Activated T-cell treated with anti-CD3 and anti-CD28 coated beads, Interleukin-2, amount 50 U/mL, for 4 hours (primary cell): ENCODE measurements at regions not wholly inside any gene's neighbourhood (a gene's known extent, or its start where the extent isn't known, plus 50 kb on each side); places are given as distances from the start of the nearest gene placed in this dataset.
"Not testable (repeated sequence)": the region's sequence is repeated elsewhere in the genome, so short reads cannot be mapped to it uniquely, and the experiment has no call there.

Experiments
- ATAC-seq, 2 donors: fragments of 200-7000 bp; cut with Tn5 transposase; one replicate each; pipeline ENCODE4 v1.10.0; 2021
- DNase-seq: peaks from one replicate; pipeline ENCODE4 v3.0.0-alpha.2; 2020
- H3K27me3 Mint-ChIP-seq: one replicate; pipeline ENCODE4 v1.8.0; 2021; ENCODE audit warnings: low read depth, mixed read lengths
- H3K36me3 Mint-ChIP-seq: one replicate; pipeline ENCODE4 v1.8.0; 2022; ENCODE audit warnings: mixed read lengths; ENCODE audit not compliant: insufficient read depth
- H3K4me1 Mint-ChIP-seq: one replicate; pipeline ENCODE4 v1.8.0; 2021; ENCODE audit warnings: low read depth, mixed read lengths
- H3K4me3 Mint-ChIP-seq: one replicate; pipeline ENCODE4 v1.8.0; 2021; ENCODE audit warnings: mild to moderate bottlenecking, moderate library complexity, mixed read lengths
- H3K9me3 Mint-ChIP-seq: one replicate; pipeline ENCODE4 v1.8.0; 2021; ENCODE audit warnings: mixed read lengths

DNA sequence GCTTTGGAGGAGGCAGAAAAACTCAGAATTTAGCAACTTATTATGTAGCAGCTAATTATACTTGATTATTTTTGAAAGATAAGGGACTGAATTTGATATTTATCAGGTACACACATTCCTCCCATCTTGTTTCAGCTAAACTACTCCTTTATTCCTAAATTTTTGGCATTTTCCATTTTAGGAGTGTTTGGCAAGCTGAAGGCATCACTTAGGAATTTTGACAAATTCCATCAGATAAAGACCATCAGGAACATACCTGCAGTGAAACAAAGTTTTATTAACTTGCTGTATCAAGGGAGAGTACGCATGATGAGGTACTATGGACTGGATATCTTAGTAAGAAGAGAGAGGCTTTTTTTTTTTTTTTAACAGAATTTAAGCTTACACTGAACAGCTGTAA lies 1092.2 kb downstream of the PLA2G4A start:
- ATAC-seq = no peak
- Mint-ChIP-seq H3K4me1 (no peaks in the 10 kb centered on the region), H3K9me3 (peaks cover 7% of the 10 kb centered on the region), H3K27me3 (no peaks in the 10 kb centered on the region), H3K36me3 (no peaks in the 10 kb centered on the region), H3K4me3 (no peak overlapping the region)
- DNase-seq = no peak

DNA sequence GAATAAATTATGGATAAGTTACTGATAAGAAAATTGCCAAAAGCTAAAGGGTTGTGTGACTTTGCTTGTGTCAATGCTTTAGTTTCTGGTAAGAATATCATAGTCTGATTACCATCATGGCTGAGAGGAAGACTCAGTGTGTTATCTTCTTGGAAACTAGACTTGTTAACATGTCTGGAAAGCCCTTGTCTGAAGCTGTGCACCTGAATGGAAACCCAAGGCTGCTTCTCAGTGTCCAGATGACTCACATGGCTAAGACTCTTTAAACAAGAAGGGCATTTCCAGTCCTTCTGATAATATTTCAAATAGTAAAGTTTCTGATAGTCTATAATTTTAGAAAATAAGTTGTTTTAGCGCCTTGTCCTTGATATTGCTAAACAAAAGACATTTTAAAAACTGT lies 1092.7 kb downstream of the PLA2G4A start:
- H3K27me3 Mint-ChIP-seq = no peaks in the 10 kb centered on the region
- peaks cover 8% of the 10 kb centered on the region for H3K9me3 Mint-ChIP-seq
- no peaks in the 10 kb centered on the region for H3K36me3 Mint-ChIP-seq
- ATAC-seq (no peak), DNase-seq (no peak)
- no peak overlapping the region for H3K4me3 Mint-ChIP-seq
- no peaks in the 10 kb centered on the region for H3K4me1 Mint-ChIP-seq

DNA sequence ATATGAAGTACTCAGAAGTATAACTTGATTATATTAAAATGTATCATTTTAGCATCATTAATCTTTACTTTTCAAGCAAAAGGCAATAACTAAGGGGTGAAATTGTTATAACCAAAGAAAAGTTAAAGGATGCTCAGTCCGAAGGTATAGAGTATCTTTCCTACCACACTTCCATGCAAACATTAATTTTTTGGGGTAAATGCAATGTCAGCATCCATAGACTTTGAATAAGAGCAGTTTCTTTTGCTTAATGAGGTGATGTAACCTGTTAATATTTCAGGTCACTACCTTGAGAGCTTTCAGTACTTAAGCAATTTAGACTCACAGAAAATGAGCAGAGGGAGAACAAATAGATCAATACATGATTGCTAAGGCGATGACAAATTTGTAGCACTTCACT lies 1093.5 kb downstream of the PLA2G4A start:
- Mint-ChIP-seq H3K4me1 (no peaks in the 10 kb centered on the region), H3K36me3 (no peaks in the 10 kb centered on the region), H3K9me3 (peaks cover 11% of the 10 kb centered on the region), H3K4me3 (no peak overlapping the region), H3K27me3 (no peaks in the 10 kb centered on the region)
- ATAC-seq = no peak
- no peak for DNase-seq

DNA sequence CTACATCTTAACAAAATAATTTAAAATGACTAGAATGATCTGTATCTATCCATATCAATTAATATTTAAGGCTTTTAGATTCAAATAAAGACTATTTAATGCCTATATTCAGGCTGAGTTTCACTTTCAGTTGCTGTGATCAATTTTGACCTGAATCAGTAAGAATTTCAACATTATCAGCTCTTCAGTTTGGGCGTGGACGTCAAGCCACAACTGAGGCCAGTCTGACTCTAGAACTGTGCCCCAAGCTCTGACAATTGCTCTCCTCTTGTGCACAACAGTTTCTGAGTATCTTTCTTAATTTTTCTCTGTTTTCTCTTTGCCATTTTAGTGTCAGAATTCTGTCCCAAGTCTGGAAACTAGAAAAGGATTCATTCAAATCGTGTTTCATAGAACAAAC lies 1095.5 kb downstream of the PLA2G4A start:
- H3K9me3 Mint-ChIP-seq = peaks cover 11% of the 10 kb centered on the region
- no peaks in the 10 kb centered on the region for H3K27me3 Mint-ChIP-seq
- no peaks in the 10 kb centered on the region for H3K4me1 Mint-ChIP-seq
- DNase-seq (no peak), ATAC-seq (no peak)
- H3K4me3 Mint-ChIP-seq = no peak overlapping the region
- no peaks in the 10 kb centered on the region for H3K36me3 Mint-ChIP-seq

DNA sequence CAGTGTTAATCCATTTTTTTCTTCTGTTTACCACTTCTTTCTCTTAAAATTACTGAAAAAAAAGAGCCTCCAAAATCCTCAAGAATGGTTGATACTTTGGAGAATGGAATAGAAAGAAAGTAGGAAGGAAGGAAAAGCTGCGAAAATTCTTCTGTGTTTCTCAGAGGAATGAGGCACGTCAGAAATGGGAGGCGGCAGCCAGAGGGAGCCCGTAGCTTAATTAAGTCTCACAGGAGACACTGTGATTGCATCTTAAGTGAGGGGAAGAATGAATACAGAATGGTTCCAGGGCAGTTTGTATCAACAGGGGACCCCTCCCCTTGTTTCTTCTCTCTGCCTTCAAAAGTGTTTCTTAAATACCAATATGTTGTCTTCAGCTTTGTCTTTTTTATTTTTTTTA lies 1099.5 kb downstream of the PLA2G4A start:
- Mint-ChIP-seq H3K4me3 (no peak overlapping the region), H3K36me3 (no peaks in the 10 kb centered on the region), H3K9me3 (peaks cover 7% of the 10 kb centered on the region), H3K27me3 (no peaks in the 10 kb centered on the region), H3K4me1 (no peaks in the 10 kb centered on the region)
- ATAC-seq (no peak), DNase-seq (no peak)

DNA sequence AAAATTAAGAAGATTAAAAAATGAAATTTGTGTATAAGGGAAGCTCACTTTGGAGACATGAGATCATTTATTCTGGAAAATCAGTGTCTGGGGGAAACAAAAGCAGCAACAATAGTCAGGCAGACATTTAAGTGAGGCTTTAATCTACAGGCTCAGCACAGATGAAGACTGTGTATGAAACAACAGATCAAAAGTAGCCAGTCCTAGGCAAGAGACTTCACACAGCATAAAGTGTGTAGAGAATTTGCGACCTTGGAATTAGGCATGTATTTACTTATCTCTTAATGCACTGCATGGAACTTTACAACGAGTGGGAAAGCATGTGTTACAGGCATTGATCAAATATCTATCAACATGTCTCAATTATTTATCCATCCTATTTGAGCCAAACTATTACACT lies 1099.9 kb downstream of the PLA2G4A start:
- ATAC-seq (no peak), DNase-seq (no peak)
- H3K36me3 Mint-ChIP-seq = no peaks in the 10 kb centered on the region
- peaks cover 7% of the 10 kb centered on the region for H3K9me3 Mint-ChIP-seq
- no peaks in the 10 kb centered on the region for H3K27me3 Mint-ChIP-seq
- H3K4me3 Mint-ChIP-seq = no peak overlapping the region
- no peaks in the 10 kb centered on the region for H3K4me1 Mint-ChIP-seq

DNA sequence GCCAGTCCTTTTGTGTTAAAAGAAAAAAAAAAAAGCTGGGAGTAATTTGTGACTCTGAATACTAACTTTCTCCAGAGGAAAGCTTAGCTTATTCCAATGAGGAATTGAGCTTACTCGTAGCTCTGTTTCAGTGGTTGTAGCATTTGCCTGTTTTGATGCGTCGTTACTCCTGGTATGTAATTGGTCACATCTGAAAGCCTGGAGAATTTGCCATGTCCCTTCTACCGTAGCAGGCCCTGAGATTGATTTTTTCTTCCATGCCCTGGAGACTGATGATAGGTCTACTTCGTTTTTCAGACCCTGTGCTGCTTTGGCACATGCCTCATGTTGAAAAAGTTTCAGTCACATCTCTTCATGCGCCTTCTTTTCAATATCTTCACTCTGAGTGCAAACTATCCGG lies 1103.0 kb downstream of the PLA2G4A start:
- H3K9me3 Mint-ChIP-seq = peaks cover 2% of the 10 kb centered on the region
- no peaks in the 10 kb centered on the region for H3K36me3 Mint-ChIP-seq
- DNase-seq (no peak), ATAC-seq (no peak)
- no peaks in the 10 kb centered on the region for H3K27me3 Mint-ChIP-seq
- no peaks in the 10 kb centered on the region for H3K4me1 Mint-ChIP-seq
- H3K4me3 Mint-ChIP-seq = no peak overlapping the region

DNA sequence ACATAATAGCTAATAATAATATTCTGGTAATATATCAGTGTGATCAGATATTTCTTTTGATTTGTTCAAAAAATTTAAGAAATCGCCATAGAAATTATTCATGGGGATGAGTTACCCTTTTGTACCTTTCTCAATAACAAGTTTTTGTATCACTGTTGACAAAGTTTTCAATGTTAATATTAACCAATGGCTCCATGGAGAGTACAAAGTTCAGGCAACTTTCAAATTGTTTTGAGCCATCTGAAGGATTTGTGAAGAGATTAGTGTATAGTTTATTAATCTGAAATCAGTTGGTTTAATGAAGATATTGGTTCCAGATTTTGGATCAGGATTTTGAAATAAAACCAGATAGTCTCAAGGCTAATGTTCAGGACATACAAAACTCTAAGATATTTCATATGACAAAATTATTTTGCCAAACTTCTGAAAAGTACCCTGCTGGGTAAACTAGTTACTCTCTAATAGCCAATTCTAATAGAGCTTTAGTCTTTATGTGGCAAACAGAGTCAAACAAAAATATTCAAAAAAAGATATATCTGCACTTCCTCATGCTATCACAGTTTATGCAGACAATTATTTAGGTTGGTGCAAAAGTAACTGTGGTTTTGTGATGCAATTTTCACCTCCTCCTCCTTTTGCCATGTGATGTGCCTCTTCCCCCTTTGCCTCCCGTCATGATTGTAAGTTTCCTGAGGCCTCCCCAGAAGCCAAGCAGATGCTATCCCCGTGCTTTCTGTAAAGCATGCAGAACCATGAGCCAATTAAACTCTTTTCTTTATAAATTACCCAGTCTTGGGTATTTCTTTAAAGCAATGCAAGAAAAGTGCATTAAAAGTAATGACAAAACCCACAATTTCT lies 1105.0 kb downstream of the PLA2G4A start:
- H3K27me3 Mint-ChIP-seq = no peaks in the 10 kb centered on the region
- no peak for DNase-seq
- no peak for ATAC-seq
- H3K9me3 Mint-ChIP-seq = peaks cover 3% of the 10 kb centered on the region
- no peaks in the 10 kb centered on the region for H3K4me1 Mint-ChIP-seq
- no peaks in the 10 kb centered on the region for H3K36me3 Mint-ChIP-seq
- H3K4me3 Mint-ChIP-seq = no peak overlapping the region

DNA sequence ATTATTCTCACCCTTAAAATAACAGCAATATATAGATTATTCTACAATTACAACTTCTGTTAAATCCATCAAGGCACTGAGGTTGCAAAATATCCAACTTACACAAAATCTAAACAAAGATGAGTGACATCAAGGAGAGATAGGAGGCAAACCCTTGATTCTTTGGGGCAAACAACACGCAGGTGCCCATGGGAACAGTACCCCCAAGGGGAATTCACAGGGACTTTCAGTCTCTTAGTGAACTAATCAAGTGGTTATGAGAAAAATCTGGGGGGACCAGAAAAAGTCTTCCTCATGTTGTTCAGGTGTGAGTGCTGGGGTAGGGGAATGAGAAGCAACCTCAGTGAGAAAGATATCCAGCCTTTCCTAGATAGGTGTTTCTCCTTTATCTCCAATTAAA lies 1107.9 kb downstream of the PLA2G4A start:
- no peak for DNase-seq
- no peaks in the 10 kb centered on the region for H3K36me3 Mint-ChIP-seq
- no peak overlapping the region for H3K4me3 Mint-ChIP-seq
- no peaks in the 10 kb centered on the region for H3K27me3 Mint-ChIP-seq
- no peaks in the 10 kb centered on the region for H3K4me1 Mint-ChIP-seq
- ATAC-seq = no peak
- peaks cover 9% of the 10 kb centered on the region for H3K9me3 Mint-ChIP-seq

DNA sequence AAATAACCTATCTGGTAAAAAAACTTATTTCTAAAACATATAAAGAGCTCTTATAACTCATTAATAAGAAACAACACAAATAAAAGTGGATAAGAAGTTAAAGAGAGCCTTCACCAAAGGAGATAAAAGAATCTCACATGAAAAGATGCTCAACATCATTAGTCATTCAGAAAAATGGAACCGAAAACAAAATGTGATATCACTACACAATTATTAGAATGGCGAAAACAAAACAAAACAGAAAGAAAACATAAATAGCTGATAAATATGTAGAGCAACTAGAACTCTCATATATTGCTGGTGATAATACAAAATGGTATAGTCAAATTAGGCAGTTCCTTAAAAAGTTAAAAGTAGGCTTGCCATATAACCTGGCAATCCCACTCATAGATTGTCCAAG lies 1109.3 kb downstream of the PLA2G4A start:
- H3K9me3 Mint-ChIP-seq = peaks cover 10% of the 10 kb centered on the region
- DNase-seq = no peak

DNA sequence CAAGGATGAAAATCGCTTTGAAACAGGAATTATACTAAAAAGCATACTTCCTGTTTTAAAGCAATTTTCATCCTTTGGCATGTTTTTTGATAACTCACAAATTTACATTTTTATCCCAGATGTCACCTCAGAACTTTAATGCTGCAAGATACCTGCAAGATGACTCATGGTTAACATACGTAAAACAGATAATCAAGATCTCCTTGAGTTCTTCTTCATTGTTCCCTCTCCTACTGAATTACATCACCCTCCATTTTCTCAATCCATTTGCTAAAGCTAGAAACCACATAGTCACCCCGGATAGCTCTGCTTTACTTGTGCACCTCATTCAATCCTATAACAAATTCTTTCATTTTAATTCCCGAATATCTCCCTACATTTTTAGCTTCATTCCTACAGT lies 1114.2 kb downstream of the PLA2G4A start:
- DNase-seq = no peak
- no peaks in the 10 kb centered on the region for H3K27me3 Mint-ChIP-seq
- peaks cover 27% of the 10 kb centered on the region for H3K9me3 Mint-ChIP-seq
- no peak overlapping the region for H3K4me3 Mint-ChIP-seq
- ATAC-seq = no peak
- H3K4me1 Mint-ChIP-seq = no peaks in the 10 kb centered on the region
- H3K36me3 Mint-ChIP-seq = no peaks in the 10 kb centered on the region

More for the DNA sequence above, 1109.3 kb downstream of the PLA2G4A start:
- no peaks in the 10 kb centered on the region for H3K27me3 Mint-ChIP-seq
- H3K4me3 Mint-ChIP-seq = no peak overlapping the region
- no peaks in the 10 kb centered on the region for H3K36me3 Mint-ChIP-seq
- H3K4me1 Mint-ChIP-seq = no peaks in the 10 kb centered on the region
- no peak for ATAC-seq

DNA sequence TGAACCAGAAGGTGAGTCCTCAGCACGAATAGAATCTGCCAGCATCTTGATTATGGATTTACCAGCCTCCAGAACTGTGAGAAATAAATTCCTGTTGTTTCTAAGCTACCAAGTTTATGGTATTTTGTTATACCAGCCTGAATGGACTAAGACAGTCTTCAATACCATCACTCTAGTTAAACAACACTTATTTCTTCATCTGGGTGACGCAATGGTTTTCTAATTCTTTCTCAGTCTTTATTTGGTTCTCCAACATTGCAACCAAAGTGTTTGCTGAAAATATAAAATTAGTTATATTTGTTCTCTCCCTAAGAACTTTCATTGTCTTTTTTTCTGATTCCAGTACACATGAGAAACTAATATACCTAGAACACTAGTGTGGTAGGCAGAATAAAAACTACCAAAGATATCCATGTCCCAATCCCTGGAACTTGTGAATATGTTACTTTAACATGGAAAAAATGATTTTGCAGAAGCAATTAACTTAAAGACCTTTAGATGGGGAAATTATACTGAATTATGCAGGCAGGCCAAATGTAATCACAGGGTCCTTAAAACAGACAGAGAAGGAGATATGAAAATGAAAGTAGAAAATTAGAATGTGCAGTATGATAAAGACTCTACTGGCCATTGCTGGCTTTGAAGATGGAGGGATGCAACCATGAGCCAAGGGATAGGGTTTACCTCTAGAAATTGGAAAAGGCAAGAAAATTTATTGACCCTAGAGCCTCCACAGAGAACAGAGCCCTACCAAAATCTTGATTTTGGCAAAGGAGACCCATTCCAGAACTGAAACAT lies 1115.1 kb downstream of the PLA2G4A start:
- Mint-ChIP-seq H3K36me3 (no peaks in the 10 kb centered on the region), H3K9me3 (peaks cover 28% of the 10 kb centered on the region), H3K4me1 (no peaks in the 10 kb centered on the region), H3K4me3 (no peak overlapping the region), H3K27me3 (no peaks in the 10 kb centered on the region)
- ATAC-seq = no peak
- DNase-seq = no peak

DNA sequence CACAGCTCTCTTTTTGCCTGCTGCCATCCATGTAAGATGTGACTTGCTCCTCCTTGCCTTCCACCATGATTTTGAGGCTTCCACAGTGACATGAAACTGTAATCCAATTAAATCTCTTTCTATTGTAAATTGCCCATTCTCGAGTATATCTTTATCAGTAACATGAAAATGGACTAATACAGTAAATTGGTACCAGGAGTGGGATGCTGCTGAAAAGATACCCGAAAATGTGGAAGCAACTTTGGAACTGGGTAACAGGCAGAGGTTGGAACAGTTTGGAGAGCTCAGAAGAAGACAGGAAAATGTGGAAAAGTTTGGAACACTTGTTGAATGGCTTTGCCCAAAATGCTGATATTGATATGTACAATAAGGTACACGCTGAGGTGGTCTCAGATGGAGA lies 1117.9 kb downstream of the PLA2G4A start:
- H3K4me1 Mint-ChIP-seq, DNase-seq, ATAC-seq, H3K36me3 Mint-ChIP-seq, H3K4me3 Mint-ChIP-seq, H3K27me3 Mint-ChIP-seq: not testable (repeated sequence)
- H3K9me3 Mint-ChIP-seq = peaks cover 30% of the 10 kb centered on the region

DNA sequence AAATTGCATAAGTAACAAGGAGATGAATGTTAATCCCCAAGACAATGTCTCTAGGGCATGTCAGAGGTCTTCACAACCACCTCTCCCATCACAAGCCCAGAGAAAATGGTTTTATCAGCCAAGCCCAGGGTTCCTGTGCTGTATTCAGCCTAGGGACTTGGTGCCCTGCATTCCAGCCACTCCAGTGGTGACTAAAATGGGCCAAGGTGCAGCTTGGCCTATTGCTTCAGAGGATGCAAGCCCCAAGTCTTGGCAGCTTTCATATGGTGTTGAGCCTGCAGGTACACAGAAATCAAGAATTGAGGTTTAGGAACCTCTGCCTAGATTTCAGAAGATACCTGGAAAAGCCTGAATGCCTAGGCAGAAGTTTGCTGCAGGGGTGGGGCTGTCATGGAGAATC lies 1118.6 kb downstream of the PLA2G4A start:
- Mint-ChIP-seq H3K36me3 (no peaks in the 10 kb centered on the region), H3K27me3 (no peaks in the 10 kb centered on the region), H3K9me3 (peaks cover 36% of the 10 kb centered on the region), H3K4me3 (no peak overlapping the region), H3K4me1 (no peaks in the 10 kb centered on the region)
- ATAC-seq = no peak
- DNase-seq = no peak
